Stimulated activated CD4-positive, alpha-beta T cell treated with anti-CD3 and anti-CD28 coated beads, Interleukin-1b, Interleukin-23, amount 100 ng/mL, for 1 hour (primary cell): ENCODE measurements at regions not wholly inside any gene's neighbourhood (a gene's known extent, or its start where the extent isn't known, plus 50 kb on each side); places are given as distances from the start of the nearest gene placed in this dataset.

Source experiments
- DNase-seq, 2 donors: peaks; one replicate each; pipeline ENCODE4 v3.0.0-alpha.2; 2020; ENCODE audit warnings: low read depth in 2 of 2

DNA sequence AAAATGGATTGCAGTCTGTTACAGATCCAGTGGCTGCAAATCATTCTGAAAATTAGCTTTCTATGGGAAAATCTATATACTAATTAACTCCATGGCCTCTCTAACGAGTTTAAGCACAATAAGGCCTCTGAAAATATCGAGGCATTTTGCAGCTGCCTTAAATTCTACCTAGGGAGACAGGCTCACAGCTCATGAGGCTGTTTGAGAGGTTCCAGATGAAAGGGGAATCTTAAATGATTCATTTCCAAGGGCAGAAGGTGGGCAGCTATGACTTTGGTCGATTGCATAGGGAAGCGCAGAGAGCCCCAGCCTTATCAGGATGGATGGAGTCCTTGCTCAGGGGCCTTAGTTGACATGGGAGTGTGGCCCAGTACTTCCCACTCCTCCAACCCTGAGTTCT lies 216.8 kb upstream of the POU3F1 start:
- no peak for DNase-seq

DNA sequence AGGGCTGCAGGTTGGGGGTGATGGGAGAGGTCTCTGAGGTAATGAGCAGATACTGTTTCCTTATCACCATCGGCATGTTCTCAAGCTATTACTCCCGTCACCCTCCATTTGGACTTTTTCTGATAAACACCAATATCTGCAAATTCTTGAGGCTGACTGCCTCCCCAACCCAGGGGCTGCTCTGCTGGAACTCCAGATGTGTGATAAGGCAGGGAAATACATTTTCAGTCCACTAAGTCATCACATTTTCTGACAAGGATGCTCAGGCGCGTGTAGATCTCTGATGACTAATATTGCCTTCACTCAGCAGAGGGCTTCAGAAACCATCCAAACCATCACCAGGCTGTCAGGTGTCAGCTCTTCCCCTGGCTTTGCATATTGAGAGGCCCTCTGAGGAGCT lies 215.0 kb upstream of the POU3F1 start:
- no peak for DNase-seq

DNA sequence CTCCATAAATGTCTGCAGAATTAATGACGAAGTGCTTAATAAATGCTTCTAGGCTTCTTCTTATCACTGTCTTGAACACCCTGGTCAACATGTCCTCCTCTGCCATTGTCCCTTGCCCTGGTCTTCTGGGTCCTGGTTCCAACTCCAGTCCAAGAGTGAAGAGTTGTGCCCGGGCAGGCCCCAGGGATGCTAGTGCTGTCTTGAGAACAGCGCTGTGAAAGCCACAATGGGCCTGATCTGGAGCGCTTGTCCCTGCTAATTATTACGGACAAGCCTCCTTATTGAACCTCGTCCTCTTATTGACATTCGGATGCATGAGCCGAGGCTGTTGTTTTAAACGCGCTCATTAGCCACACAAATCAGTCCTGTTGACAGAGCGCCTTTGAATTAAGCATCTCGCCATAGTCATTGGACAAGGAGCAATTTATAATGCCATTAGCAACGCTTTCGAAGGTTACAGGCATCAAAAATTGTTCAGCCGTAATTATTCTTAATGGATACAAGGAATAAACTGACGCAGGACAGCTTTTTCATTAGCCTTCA lies 211.6 kb upstream of the POU3F1 start:
- DNase-seq, result no peak

DNA sequence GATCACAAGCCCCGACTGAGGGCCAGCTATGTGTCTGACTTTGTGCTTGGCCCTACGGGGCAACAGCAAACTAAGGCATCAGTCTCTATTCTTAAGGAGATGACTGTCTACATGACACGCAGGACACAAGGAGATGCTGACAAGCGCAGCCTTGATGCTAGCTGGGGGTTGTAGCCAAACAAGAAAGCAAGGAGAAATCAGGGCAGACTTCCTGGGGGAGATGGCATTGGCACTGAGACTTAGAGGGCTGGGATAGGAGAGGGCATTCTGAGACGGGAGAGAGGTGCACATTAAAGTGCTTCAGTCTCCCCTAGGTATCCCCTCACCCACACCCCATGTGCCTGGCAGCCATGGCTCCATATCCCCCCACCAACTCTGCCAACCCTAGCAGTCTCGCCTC lies 210.8 kb upstream of the POU3F1 start:
- no peak for DNase-seq

DNA sequence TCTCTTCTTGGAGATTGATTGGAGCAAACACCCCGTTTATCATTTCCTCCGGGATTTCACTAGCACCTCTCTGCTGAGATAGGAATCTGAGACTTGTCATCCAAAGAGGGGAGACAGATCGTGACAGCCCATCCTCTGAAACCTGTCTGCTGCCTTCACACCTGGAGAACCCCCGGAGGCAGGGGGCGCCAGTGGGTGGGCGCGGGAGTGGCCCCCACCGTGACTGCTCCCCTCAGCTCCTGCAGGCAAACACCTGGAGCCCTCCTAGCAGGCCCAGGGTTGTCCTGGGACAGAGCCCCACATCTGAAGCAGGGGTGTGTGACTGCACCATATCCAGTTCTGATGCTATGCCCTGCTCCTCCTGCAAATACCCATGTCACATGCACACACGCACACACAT lies 209.5 kb upstream of the POU3F1 start:
- DNase-seq, result no peak

DNA sequence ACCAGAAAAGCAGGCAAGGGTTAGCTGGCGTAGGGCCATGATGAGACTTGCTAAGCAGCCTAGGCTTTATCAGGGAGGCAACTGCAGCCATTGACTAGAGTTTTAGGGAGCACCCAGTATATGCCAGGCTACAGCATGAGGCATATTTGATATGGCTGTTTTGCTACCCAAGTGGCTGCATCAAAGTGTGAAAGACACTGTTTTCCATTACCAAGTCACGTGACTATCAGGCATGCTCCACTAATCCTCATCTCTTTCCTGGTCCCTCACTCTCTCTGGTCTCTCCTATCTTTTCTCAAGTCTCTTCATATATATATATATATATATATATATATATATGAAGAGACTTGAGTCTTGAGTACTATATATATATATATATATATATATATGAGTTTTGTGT lies 206.7 kb upstream of the POU3F1 start:
- no peak for DNase-seq

DNA sequence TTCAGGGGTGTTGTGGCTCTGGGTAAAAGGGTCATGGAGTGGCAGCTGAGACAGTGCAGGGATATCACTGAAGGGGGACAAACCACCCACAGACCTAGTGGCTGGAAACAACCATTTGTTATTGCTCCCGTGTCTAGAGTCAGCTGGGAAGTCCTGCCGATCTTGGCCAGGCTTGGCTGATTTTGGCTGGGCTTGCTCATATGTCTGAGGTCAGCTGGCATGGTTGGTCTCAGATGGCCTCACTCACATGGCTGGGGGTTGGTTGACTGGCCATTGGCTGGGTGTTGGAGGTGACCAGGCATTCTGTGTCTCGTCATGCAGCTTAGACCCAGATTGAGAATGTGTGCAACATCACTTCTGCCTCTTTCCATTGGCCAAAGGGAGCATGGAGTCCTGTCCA lies 203.8 kb upstream of the POU3F1 start:
- no peak for DNase-seq

DNA sequence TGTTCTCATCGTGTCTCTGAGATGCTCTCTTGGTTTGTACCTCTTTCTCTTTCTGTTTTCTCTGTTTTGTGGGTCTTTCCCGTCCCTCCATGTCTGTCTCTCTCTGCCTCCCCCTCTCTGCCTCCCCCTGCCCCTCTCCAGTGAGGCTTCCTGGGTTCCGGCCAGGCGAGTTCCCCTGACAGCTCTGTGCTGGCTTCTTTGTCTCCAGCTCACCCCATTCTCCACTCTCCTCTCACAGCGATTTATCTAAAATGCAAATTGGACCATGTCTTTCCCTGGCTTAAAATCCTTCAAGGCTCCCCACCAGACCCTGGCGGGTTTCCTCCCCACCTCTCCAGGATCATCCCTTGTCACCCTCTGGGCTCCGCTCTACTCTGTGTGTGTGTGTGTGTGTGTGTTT lies 202.4 kb upstream of the POU3F1 start:
- no peak for DNase-seq

DNA sequence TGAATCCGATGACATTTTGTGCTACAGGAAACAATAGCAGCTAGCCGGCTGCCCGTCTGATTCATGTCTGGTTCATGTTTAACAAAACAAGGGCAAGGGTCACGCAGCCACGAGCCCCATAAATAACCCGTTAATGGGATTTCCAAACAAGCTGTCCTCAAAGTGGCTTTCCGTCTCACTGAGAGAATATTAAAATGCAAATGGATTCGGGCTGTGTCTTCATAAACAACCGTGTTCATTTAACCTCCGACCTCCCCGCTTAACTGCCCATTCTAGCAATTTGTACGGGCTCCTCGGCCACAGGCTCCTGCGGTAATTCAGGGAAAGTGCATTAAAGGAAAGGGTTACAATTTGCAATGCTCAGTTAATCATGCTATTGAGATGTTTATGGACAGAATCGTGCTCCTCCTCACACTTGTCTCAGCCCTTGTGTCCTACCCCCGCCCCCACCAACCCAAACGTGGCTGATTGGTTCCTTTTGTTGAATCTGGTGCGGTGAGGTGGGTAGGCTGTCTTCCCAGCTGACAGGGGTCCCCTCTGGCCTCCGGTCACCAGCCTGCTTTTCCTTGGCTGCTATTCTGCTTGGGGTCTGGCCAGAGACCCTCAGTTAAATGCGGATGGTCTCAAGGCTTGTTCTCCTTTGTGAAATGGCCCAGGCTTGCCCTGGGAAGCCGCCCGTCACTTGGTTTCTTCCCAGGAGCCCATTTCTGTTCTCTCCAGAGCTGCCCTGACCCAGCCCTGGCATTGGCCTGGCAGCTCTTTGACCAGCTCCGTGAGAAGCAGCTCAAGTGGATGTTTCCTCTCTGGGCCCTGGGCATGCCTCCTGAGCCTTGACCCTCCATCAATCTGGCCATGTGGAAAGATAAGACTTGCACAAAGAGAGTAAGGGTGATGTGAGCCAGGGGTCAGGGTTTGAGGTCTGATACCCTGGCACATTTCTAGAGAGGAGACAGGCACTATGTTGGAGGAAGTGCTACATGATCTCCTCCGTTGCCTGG lies 200.7 kb upstream of the POU3F1 start:
- no peak for DNase-seq

DNA sequence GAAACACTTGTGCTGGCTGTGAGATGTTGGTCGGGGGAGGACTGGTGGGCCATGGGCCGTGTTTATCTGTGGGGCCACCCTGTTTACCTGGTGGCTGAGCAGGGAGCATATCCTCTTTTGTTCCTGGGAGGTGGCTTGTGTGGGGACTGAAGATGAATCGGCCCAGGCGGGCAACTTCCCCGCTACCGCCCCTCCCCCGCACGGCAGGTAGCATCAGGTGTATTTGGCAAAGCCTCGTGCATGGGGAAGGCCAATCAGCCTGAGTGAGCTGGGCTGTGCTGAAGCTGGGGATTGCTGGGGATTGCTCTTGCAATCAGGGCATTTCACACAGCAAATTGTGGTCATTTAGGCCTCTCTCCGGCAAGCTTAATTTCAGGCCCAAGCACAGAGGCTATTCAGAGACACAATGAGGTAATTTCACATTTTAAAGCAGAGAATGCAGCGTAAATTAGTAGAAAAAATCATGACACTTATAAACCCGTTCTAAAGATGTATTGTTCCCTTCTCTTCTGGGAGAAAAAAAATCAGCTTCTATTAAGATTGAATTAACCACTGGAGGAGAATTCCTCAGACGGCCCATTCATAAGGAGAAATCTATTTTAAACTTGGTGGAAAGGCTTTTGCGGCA lies 197.7 kb upstream of the POU3F1 start:
- no peak for DNase-seq

DNA sequence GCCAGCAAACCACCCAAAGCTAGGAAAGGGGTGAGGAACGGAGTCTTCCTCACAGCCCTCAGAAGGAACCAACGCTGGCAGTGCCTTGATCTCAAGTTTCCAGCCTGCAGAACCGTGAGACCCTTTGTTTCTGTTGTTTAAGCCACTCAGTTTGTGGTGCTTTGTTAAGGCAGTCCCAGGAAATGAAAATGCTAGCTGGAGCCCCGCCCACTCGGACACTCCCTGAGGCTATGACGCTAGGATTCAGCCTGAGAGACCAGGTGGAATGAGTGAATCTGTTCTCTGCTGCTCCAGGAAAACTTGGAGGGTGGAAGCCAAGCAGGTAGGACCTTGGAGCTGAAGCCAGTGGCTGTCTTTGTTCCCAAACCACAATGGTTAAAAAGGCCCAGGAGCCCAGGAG lies 196.5 kb upstream of the POU3F1 start:
- no peak for DNase-seq

DNA sequence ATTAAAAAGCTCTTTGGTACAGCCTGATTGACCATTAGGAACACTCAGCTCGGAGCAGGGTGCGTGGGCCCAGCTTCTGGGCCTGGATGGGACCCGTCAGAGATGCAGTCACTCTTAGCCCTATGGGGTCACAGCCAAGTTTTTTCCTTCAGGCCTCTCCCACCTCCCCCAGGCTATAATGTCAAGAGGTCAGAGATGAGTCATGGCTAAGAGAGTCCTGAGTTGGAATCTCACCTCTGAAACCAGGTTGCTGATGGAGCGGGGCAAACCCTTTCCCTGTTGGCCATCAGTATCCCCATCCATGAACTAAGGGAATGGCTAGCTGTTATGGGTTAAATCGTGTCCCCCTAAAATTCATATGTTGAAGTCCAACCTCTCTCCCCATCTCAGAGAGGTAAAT lies 195.9 kb upstream of the POU3F1 start:
- DNase-seq, result no peak

DNA sequence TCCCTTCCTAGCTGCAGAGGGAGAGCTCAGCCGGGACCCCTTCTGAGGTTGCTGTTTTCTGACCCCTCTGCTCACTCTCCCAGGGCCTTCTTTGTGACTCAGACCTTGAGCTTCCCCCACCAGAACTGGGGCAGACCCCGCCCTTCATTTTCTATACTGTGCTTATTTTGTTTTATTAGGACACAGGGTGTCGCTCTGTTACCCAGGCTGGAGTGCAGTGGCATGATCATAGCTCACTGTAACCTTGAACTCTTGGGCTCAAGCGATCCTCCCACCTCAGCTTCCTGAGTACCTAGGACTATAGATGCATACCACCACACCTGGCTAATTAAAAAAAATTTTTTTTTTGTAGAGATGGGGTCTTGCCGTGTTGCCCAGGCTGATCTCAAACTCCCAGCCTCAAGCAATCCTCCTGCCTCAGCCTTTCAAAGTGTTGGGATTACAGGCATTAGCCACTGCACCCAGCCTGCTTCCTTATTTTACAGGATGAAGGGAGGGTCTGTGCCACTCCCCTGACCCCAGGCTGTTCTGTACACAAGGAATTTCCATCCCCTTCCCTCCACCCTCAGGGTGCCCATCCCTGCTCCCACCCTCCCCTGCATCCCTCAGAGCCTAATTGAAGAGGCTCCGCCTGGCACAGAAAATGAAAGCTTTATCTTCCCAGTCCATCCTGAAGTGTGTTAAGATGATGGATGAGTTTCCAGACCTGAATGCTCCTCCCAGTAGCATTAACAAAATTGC lies 195.2 kb upstream of the POU3F1 start:
- DNase-seq, result no peak

DNA sequence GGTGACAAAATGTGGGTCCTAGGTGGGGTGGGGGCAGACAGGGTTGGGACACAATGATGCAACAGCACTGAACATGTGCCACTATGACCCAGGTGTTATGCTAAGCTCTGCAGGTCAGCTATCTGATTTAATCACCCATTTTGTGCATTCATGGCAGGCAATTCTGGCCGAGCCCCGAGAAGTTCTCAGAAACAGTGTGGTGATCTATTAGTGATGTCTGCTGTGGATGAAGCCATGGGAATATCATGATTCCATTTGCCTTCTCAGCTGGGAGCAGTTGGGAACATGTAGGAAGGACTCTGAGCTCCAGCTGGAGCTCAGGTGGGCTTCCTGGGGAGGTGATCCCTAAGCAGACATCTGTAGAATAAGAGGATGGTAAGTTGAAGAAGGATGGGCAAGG lies 194.0 kb upstream of the POU3F1 start:
- DNase-seq, result no peak

DNA sequence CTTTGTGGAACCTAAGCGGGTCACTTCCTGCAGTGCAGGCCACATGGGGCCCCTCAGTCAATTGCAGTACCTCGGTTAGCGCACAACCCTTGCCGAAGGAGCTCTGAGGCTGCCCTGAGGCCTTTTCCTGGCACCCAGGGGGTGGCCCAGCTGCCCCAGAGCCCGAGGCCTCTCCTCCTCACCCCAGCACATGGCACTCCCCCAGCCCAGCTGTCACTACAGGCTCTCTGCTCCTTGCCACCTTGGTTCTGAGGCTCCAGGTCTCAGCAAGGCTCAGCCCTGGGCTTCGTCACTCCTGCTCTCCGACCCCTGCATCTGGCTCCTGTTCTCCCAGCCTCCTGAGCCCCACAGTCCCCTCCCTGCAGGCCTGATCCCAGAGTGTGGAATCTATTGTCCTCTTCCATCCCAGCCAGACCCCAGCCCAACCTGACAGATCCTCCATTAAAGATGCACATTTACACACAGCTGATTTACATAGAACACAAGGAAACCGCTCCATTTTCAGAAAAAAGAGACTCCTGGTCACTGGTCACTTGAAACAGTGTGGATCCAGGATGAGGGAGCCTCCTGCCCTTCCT lies 192.8 kb upstream of the POU3F1 start:
- no peak for DNase-seq

DNA sequence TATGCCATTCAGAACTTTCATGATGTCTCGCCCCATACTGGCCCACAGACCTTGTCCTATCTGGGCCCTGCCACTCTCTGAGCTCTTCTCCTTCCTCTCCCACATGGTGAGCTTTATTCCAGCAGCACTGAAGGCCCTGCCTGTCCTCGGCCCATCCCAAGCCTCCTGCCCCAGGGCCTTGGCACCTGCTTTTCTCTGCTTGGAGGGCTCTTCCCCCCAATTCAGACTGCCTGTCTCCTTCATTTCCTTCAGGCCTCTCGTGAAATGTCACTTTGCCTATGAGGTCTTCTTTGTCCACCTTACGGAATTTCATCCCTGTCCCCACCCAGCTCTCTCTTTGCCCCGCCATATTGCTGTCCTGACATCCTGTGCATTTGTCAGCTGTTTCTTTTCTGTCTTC lies 191.7 kb upstream of the POU3F1 start:
- no peak for DNase-seq

DNA sequence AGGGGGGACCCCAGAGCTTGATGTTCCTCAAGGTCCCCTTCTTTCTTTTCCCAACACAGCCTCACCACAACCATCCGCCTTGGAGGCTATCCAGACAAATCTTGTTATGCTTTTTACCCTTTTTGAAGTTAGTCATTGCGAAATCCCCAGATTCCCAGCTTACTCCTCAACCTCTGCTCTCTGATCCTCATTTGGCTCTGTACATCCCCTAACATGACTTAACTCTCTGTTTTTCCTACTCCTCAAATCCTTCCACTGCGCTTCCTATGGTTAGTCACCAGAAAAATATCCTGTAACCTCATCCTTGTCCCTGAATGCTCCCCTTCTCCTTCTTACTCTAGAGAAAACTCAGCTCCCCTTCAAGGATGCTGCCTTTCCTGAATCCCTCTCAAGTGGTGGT lies 189.1 kb upstream of the POU3F1 start:
- no peak for DNase-seq

DNA sequence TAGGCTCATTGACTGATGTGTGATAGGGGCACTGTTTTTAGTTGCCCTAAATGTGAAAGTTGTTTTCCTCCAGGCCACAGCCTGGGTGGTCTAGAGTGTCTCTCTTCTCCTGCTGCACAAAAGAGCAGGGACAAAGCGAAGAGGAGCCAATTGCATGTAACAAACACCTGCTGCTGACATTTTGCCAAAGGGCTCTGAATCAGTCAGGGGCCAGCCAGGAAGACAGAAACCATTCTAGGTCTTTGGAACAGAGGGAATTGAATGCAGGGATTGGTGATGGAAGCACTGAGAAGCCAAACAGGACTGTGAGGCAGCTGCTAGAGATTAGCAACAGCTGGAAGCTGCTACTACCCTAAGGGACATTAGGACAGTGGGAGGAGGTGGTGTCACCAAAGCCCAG lies 185.3 kb upstream of the POU3F1 start:
- no peak for DNase-seq

DNA sequence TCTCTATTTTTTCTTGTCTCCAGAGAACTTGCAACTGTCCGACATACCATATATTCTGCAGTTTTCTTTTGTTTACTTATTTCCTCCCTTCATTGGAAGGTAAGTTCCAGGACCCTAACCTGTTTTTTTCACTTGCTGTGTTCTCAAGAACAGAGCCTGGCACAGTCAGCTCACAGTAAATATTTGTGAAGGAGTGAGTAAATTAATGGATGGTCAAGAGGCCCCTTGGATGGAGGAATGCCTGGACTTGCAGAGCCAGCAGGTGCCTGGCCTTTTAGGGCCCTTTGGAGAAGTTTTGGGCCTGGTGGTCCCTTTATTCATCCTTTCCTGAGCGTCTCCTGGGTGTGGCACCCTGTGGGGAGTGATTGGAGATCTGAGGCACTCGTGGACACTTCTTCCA lies 182.1 kb upstream of the POU3F1 start:
- DNase-seq, result no peak

DNA sequence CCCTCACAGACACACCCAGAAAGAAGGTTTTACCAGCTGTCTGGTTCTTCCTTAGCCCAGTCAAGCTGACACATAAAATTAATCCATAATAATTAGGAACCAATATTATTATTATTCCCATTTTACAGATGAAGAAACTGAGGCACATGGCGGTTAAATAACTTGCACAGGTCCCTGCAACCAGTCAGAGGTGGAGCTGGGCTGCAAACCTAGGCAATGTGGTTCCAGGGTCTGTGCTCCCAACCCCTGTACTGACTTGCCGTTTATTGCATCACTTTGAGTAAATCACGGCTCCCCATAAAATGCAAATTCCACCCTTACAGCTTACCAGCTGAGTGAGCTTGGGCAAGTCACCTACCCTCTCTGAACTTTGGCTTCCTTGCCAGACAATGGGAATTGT lies 179.2 kb upstream of the POU3F1 start:
- DNase-seq, result no peak

DNA sequence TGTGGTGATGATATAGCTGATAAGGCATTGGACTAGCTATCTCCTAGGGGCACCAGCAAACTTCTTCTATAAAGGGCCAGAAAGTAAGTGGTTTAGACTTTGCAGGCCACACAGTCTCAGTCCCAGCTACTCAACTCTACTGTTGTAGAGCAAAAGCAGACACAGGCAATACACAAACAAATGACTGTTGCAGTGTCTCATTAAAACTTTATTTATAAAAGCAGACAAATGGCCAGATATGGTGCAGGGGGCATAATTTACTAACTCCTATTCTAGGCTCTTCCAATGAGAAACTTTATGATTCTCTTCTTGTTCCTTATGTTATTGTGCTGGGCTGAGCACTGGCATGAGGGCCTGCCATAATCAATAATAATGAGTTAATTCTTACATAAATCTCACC lies 176.8 kb upstream of the POU3F1 start:
- DNase-seq, result no peak

DNA sequence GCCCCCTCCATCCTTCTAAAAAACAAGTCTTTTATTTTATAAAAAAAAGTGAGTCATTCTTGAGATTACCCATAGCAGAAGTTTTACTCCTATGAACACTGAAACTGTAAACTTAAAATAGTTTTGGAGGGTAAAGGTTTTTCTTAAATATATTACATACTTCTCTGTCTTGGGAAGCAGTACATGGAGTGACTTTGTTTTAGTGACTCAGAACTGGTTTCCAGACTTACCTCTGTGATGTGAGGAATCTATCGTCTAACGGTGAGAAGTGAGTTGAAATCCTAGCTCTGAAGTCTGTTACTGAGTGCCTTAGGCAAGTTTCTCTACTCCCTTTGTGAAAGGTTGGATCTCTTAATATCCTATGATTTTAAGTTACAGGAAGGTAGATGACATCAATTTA lies 176.3 kb upstream of the POU3F1 start:
- no peak for DNase-seq
